OCI-LY1 (cell line): ENCODE measurements at regions not wholly inside any gene's neighbourhood (a gene's known extent, or its start where the extent isn't known, plus 50 kb on each side); places are given as distances from the start of the nearest gene placed in this dataset.

ENCODE experiments used
- CTCF ChIP-seq: fragments of 200-600 bp; sonication (generic), shearing (Covaris generic); IDR thresholded peaks from 2 replicates; pipeline ENCODE4 v1.5.1; 2017; ENCODE audit warnings: mild to moderate bottlenecking, antibody characterized with exemption, low read length, moderate library complexity, mixed read lengths
- EZH2 ChIP-seq: fragments of 200-600 bp; sonication (generic), shearing (Covaris generic); IDR thresholded peaks from 2 replicates; pipeline ENCODE4 v1.8.0; 2017; ENCODE audit warnings: borderline replicate concordance, mixed run types, mild to moderate bottlenecking, antibody characterized with exemption, low read length, moderate library complexity, mixed read lengths

- peak; percentile 57 for TF ChIP-seq CTCF
- TF ChIP-seq EZH2, result no peak
Measured at GRCh38 chr2:57516698-57517340, 529.8 kb upstream of the VRK2 start.
